ENCODE measurements at regions not wholly inside any gene's neighbourhood (a gene's known extent, or its start where the extent isn't known, plus 50 kb on each side); places are given as distances from the start of the nearest gene placed in this dataset.
A peak's percentile ranks its signal among the peaks of the same experiment; 100 is the strongest.

- Histone ChIP-seq H3K4me3 (ENCODE audit: extremely low read depth in 1 of 4, insufficient read depth in 2 of 4, low read depth in 3 of 4, low read length in 4 of 4) (no peak overlapping the region), H3K27ac (ENCODE audit: low read depth, low read length) (no peak overlapping the region), H3K18ac (ENCODE audit: extremely low read depth, low read length) (no peak overlapping the region), H2BK5ac (ENCODE audit: low read depth, low read length) (no peak overlapping the region), H3K56ac (replicated peaks; ENCODE audit: insufficient read length, low read depth, low read length) (no peak overlapping the region), H2BK15ac (ENCODE audit: low read length) (no peak overlapping the region), H4K20me1 (replicated peaks in 1 of 2; ENCODE audit: control insufficient read depth in 1 of 2, insufficient read depth in 2 of 2, low read length in 2 of 2) (no peaks in the 10 kb centered on the region), H3K9me3 (ENCODE audit: insufficient read depth in 2 of 2, low read depth in 1 of 2, low read length in 1 of 2) (no peaks in the 10 kb centered on the region), H3K14ac (ENCODE audit: insufficient read length) (no peak overlapping the region), H2BK12ac (ENCODE audit: low read depth, low read length) (no peak overlapping the region), H2AFZ (ENCODE audit: low read length) (no peak overlapping the region), H4K91ac (replicated peaks; ENCODE audit: insufficient read length, low read length) (no peak overlapping the region), H2AK5ac (ENCODE audit: low read depth, low read length) (no peak overlapping the region), H3K27me3 (replicated peaks in 1 of 4; ENCODE audit: control insufficient read depth in 3 of 4, extremely low read depth in 1 of 4, insufficient read depth in 3 of 4, low read length in 3 of 4) (no peaks in the 10 kb centered on the region), H2BK20ac (ENCODE audit: low read length) (no peak overlapping the region), H3K79me2 (ENCODE audit: control insufficient read depth in 1 of 2, insufficient read depth in 2 of 2, low read length in 2 of 2) (no peaks in the 10 kb centered on the region), H3K79me1 (ENCODE audit: low read depth, low read length) (no peaks in the 10 kb centered on the region), H3K23me2 (ENCODE audit: low read depth, low read length) (no peaks in the 10 kb centered on the region; the same call in 1 of the 2 replicates), H3K36me3 (ENCODE audit: control insufficient read depth in 2 of 4, insufficient read depth in 4 of 4, low read length in 3 of 4) (no peaks in the 10 kb centered on the region), H4K8ac (ENCODE audit: extremely low read depth, insufficient read depth, low read length) (no peak overlapping the region), H2BK120ac (replicated peaks; ENCODE audit: low read depth, low read length) (no peak overlapping the region), H3K9ac (replicated peaks in 1 of 4; ENCODE audit: extremely low read depth in 1 of 4, low read depth in 3 of 4, low read length in 3 of 4) (no peak overlapping the region), H3K23ac (ENCODE audit: insufficient read length) (no peak overlapping the region), H3K4me2 (ENCODE audit: insufficient read depth in 1 of 2, low read depth in 2 of 2, low read length in 2 of 2) (0 out of 4 replicates have a peak overlapping the region, but pooled peaks of 1 of the 2 experiments have one; percentile 24), H3K4ac (replicated peaks; ENCODE audit: insufficient read length, low read depth, low read length) (no peak overlapping the region), H4K5ac (ENCODE audit: insufficient read length, low read depth, low read length) (no peak overlapping the region), H3K4me1 (replicated peaks in 1 of 4; ENCODE audit: control insufficient read depth in 3 of 4, insufficient read depth in 4 of 4, low read length in 3 of 4) (peaks cover 0 to 5% (median 3%) of the 10 kb centered on the region in 4 experiments; a peak in 2 of 7 replicates)
- FAIRE-seq: no peak
- ChIA-PET CTCF (ENCODE audit: partially characterized antibody) (interaction anchor here (0.6 to 1.9 kb wide), 3 partner anchors 12 to 269 kb away, joined by 3 to 5 read pairs (median 3); no protein-coding TSS in a partner anchor), POLR2A (ENCODE audit: partially characterized antibody) (no interaction called here)
- DNase-seq (ENCODE audit: low read depth in 1 of 2, low spot score in 2 of 2): no peak
- 82% methylated on average over 8 of the region's 8 CpGs; no CpG with 5 or more reads in 1 of the 2 experiments for WGBS, 2 experiments (ENCODE audit: extremely low coverage in 1 of 2, insufficient coverage in 1 of 2, insufficient read length in 1 of 2, insufficient replicate concordance in 2 of 2, low coverage in 1 of 2, low lambda C conversion rate in 2 of 2, missing lambda C conversion rate in 1 of 2)
- TF ChIP-seq SIX5 (IDR thresholded peaks at IDR 0.05; ENCODE audit: low read depth, low read length) (no peak), CREB1 (IDR thresholded peaks at IDR 0.05) (no peak), KDM5A (IDR thresholded peaks at IDR 0.05; ENCODE audit: low read length) (no peak), CTBP2 (IDR thresholded peaks at IDR 0.05; ENCODE audit: borderline replicate concordance, insufficient read depth, insufficient read length, low read length) (no peak), SP1 (IDR thresholded peaks at IDR 0.05; ENCODE audit: low read depth, low read length) (no peak), CEBPB (IDR thresholded peaks at IDR 0.05; ENCODE audit: low read depth, low read length) (no peak), PHF8 (conservative IDR thresholded peaks at IDR 0.05; ENCODE audit: low read depth, low read length) (no peak), HDAC2 (IDR thresholded peaks at IDR 0.05; ENCODE audit: borderline replicate concordance in 1 of 2, low read depth in 2 of 2, low read length in 2 of 2) (no peak), RFX5 (IDR thresholded peaks at IDR 0.05; ENCODE audit: borderline replicate concordance, low read depth, low read length) (no peak), SAP30 (IDR thresholded peaks at IDR 0.05; ENCODE audit: insufficient read depth, insufficient replicate concordance, low read length) (no peak), EGR1 (IDR thresholded peaks at IDR 0.05; ENCODE audit: borderline replicate concordance, low read depth, low read length) (no peak), BRCA1 (IDR thresholded peaks at IDR 0.05; ENCODE audit: low read depth, low read length) (no peak), YY1 (IDR thresholded peaks at IDR 0.05; ENCODE audit: low read depth, low read length) (no peak)
Measured at GRCh38 chr4:24137671-24138601, 248.1 kb upstream of the PPARGC1A start.
